ENCODE measurements at regions not wholly inside any gene's neighbourhood (a gene's known extent, or its start where the extent isn't known, plus 50 kb on each side); places are given as distances from the start of the nearest gene placed in this dataset.

GRCh38 chr5:124873713-124874112, 127.3 kb upstream of the ZNF608 start:
- TF ChIP-seq GATA2 (IDR thresholded peaks at IDR 0.05; ENCODE audit: low read depth, low read length) (no peak), GATA3 (IDR thresholded peaks at IDR 0.05; ENCODE audit: low read depth, low read length) (no peak)

Measured in SH-SY5Y (cell line).